Chondrocyte (in vitro differentiated cells): ENCODE measurements at regions not wholly inside any gene's neighbourhood (a gene's known extent, or its start where the extent isn't known, plus 50 kb on each side); places are given as distances from the start of the nearest gene placed in this dataset.
A peak's percentile ranks its signal among the peaks of the same experiment; 100 is the strongest.

Source experiments
- DNase-seq: peaks from one replicate; pipeline ENCODE4 v3.0.0; 2021; ENCODE audit warnings: mixed read lengths, low spot score
- H3K27ac Mint-ChIP-seq: one replicate; pipeline ENCODE4 v1.8.0; 2021; ENCODE audit warnings: mild to moderate bottlenecking, moderate library complexity, mixed read lengths; ENCODE audit not compliant: unreplicated experiment
- H3K27me3 Mint-ChIP-seq: 2 replicates; pipeline ENCODE4 v1.8.0; 2021; ENCODE audit warnings: low read depth, mixed read lengths
- H3K36me3 Mint-ChIP-seq: 2 replicates; pipeline ENCODE4 v1.8.0; 2021; ENCODE audit warnings: low read depth, mixed read lengths
- H3K4me1 Mint-ChIP-seq: 2 replicates; pipeline ENCODE4 v1.8.0; 2021; ENCODE audit warnings: low read depth, mild to moderate bottlenecking, mixed read lengths
- H3K4me3 Mint-ChIP-seq: one replicate; pipeline ENCODE4 v1.8.0; 2021; ENCODE audit warnings: mild to moderate bottlenecking, moderate library complexity, mixed read lengths; ENCODE audit not compliant: unreplicated experiment
- H3K9me3 Mint-ChIP-seq: 2 replicates; pipeline ENCODE4 v1.8.0; 2021; ENCODE audit warnings: low read depth, mixed read lengths
- TF ChIP-seq, protein P1 (sequence below): fragments of 200-600 bp; sonication (generic); IDR thresholded peaks from 2 replicates; pipeline ENCODE4 v1.5.0; 2021; ENCODE audit warnings: antibody characterized with exemption, mild to moderate bottlenecking, moderate library complexity

- no peak for DNase-seq
- H3K27me3 Mint-ChIP-seq: no peaks in the 10 kb centered on the region
- H3K4me3 Mint-ChIP-seq: no peak overlapping the region
- H3K36me3 Mint-ChIP-seq: peaks cover 16% of the 10 kb centered on the region
- no peaks in the 10 kb centered on the region for H3K4me1 Mint-ChIP-seq
- H3K27ac Mint-ChIP-seq: no peak overlapping the region
- TF ChIP-seq, protein P1, sequence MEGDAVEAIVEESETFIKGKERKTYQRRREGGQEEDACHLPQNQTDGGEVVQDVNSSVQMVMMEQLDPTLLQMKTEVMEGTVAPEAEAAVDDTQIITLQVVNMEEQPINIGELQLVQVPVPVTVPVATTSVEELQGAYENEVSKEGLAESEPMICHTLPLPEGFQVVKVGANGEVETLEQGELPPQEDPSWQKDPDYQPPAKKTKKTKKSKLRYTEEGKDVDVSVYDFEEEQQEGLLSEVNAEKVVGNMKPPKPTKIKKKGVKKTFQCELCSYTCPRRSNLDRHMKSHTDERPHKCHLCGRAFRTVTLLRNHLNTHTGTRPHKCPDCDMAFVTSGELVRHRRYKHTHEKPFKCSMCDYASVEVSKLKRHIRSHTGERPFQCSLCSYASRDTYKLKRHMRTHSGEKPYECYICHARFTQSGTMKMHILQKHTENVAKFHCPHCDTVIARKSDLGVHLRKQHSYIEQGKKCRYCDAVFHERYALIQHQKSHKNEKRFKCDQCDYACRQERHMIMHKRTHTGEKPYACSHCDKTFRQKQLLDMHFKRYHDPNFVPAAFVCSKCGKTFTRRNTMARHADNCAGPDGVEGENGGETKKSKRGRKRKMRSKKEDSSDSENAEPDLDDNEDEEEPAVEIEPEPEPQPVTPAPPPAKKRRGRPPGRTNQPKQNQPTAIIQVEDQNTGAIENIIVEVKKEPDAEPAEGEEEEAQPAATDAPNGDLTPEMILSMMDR: no peak
- H3K9me3 Mint-ChIP-seq: peaks cover 55% of the 10 kb centered on the region
Observed at GRCh38 chr1:60185684-60186083, 112.1 kb upstream of the C1orf87 start.

- peaks cover 13% of the 10 kb centered on the region for H3K36me3 Mint-ChIP-seq
- no peak for DNase-seq
- no peaks in the 10 kb centered on the region for H3K27me3 Mint-ChIP-seq
- no peaks in the 10 kb centered on the region for H3K4me1 Mint-ChIP-seq
- H3K4me3 Mint-ChIP-seq: no peak overlapping the region
- H3K9me3 Mint-ChIP-seq: peaks cover 53% of the 10 kb centered on the region
- TF ChIP-seq, protein P1: no peak
- H3K27ac Mint-ChIP-seq: no peak overlapping the region
Observed at GRCh38 chr1:60184521-60184920, 111.0 kb upstream of the C1orf87 start.

- TF ChIP-seq, protein P1: no peak
- Mint-ChIP-seq H3K9me3 (peaks cover 12% of the 10 kb centered on the region), H3K36me3 (peaks cover 2% of the 10 kb centered on the region), H3K27me3 (no peaks in the 10 kb centered on the region), H3K4me3 (no peak overlapping the region), H3K4me1 (peaks cover 26% of the 10 kb centered on the region), H3K27ac (no peak overlapping the region)
- no peak for DNase-seq
Observed at GRCh38 chr1:60173729-60174505, 100.3 kb upstream of the C1orf87 start.

DNA sequence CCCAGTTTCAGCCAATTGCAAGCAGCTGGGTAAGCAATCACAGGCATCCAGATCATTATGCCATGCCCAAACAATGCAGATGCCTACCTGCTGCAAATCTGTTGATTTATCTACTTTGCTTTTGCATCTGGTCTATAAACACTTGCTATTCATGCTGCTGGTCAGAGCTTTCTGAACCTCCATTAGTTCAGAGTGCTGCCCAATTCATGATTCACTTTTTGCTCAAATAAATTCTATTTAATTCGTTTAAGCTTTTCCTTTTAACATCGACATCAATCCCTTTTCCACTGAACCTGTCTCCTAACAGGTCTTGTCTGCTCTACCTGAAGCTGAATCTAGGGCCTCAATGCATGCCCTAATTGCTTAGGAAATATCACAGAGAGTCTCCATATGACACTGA lies 99.4 kb upstream of the C1orf87 start:
- H3K4me3 Mint-ChIP-seq: no peak overlapping the region

DNA sequence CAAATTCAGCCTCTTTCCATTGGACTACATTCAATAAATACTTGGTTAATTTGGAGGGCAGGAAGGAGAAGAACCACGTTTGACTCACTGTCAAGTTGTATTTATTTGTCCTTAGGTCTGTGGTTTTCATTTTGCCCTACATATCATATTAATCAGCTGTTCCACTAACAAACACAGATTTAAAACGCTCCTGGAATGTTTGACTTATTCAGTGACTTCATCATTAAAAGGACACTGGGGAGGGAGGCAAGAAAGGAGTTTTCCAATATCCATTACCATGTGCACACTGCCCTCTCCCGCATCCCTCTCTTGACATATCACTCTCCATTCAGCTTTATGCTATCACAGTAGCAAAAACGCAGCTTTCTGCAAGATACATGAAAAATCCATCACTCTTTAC lies 98.2 kb upstream of the C1orf87 start:
- TF ChIP-seq, protein P1: peak; percentile 61
- Mint-ChIP-seq H3K9me3 (peaks cover 12% of the 10 kb centered on the region), H3K27me3 (no peaks in the 10 kb centered on the region), H3K4me1 (peaks cover 36% of the 10 kb centered on the region), H3K36me3 (peaks cover 2% of the 10 kb centered on the region), H3K4me3 (no peak overlapping the region), H3K27ac (peak overlapping the region; percentile 67)
- no peak for DNase-seq

More for the DNA sequence above, 99.4 kb upstream of the C1orf87 start:
- DNase-seq: no peak
- TF ChIP-seq, protein P1: no peak
- Mint-ChIP-seq H3K27me3 (no peaks in the 10 kb centered on the region), H3K4me1 (peaks cover 34% of the 10 kb centered on the region), H3K27ac (no peak overlapping the region), H3K9me3 (peaks cover 12% of the 10 kb centered on the region), H3K36me3 (peaks cover 2% of the 10 kb centered on the region)
